MM.1S (cell line): ENCODE measurements at regions not wholly inside any gene's neighbourhood (a gene's known extent, or its start where the extent isn't known, plus 50 kb on each side); places are given as distances from the start of the nearest gene placed in this dataset.

Experiments
- EZH2 ChIP-seq: fragments of 300-600 bp; sonication (generic); optimal IDR thresholded peaks from 2 replicates; pipeline ENCODE3; 2017; ENCODE audit warnings: low read depth, mild to moderate bottlenecking, antibody characterized with exemption, low read length, mixed read lengths
- EZH2phosphoT487 ChIP-seq: fragments of 300-600 bp; sonication (generic); IDR thresholded peaks from 2 replicates; pipeline ENCODE4 v1.6.1; 2018; ENCODE audit warnings: antibody characterized with exemption, low read length
- TF ChIP-seq, protein P1 (sequence below): fragments of 300-600 bp; sonication (generic); IDR thresholded peaks from 2 replicates; pipeline ENCODE4 v1.5.1; 2016; ENCODE audit warnings: antibody characterized with exemption, low read length, mixed read lengths

DNA sequence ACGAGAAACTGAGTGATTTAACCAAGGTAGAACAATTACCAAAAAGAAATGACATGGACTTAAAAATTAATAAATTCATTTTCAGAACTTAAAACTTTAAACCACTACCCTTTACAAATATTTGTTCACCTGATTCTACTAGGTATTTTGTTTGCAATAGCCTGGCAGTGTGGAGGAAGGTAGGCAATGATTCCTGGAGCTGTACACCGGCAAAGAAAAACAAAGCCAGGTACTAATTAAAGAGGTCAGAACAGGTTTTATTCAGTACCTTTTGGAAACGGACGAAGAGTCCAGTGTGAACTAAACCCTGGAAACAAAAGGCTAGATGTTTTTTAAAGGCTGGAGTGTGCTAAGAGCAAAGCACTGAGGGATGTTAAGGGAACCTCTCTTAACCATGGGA lies 561.3 kb upstream of the FSHR start:
- TF ChIP-seq, protein P1, sequence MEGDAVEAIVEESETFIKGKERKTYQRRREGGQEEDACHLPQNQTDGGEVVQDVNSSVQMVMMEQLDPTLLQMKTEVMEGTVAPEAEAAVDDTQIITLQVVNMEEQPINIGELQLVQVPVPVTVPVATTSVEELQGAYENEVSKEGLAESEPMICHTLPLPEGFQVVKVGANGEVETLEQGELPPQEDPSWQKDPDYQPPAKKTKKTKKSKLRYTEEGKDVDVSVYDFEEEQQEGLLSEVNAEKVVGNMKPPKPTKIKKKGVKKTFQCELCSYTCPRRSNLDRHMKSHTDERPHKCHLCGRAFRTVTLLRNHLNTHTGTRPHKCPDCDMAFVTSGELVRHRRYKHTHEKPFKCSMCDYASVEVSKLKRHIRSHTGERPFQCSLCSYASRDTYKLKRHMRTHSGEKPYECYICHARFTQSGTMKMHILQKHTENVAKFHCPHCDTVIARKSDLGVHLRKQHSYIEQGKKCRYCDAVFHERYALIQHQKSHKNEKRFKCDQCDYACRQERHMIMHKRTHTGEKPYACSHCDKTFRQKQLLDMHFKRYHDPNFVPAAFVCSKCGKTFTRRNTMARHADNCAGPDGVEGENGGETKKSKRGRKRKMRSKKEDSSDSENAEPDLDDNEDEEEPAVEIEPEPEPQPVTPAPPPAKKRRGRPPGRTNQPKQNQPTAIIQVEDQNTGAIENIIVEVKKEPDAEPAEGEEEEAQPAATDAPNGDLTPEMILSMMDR, result no peak
- TF ChIP-seq EZH2phosphoT487, result no peak
- no peak for TF ChIP-seq EZH2
